Nephron (organoid): ENCODE measurements at regions not wholly inside any gene's neighbourhood (a gene's known extent, or its start where the extent isn't known, plus 50 kb on each side); places are given as distances from the start of the nearest gene placed in this dataset.

ENCODE experiments used
- H3K27ac Mint-ChIP-seq, 3 experiments: 2 replicates each; pipeline ENCODE4 v1.8.0; 2020; ENCODE audit warnings: mixed read lengths in 3 of 3, mild to moderate bottlenecking in 2 of 3, moderate library complexity in 1 of 3
- H3K27me3 Mint-ChIP-seq: 2 replicates; pipeline ENCODE4 v1.8.0; 2021; ENCODE audit warnings: low read depth, mild to moderate bottlenecking, moderate library complexity, mixed read lengths
- H3K36me3 Mint-ChIP-seq: 2 replicates; pipeline ENCODE4 v1.8.0; 2020; ENCODE audit warnings: low read depth, mixed read lengths
- H3K4me1 Mint-ChIP-seq: 2 replicates; pipeline ENCODE4 v1.8.0; 2020; ENCODE audit warnings: mixed read lengths
- H3K4me3 Mint-ChIP-seq, 3 experiments: 2 replicates each; pipeline ENCODE4 v1.8.0; 2020; ENCODE audit warnings: mild to moderate bottlenecking in 3 of 3, mixed read lengths in 3 of 3, moderate library complexity in 2 of 3
- H3K9me3 Mint-ChIP-seq: 2 replicates; pipeline ENCODE4 v1.8.0; 2020; ENCODE audit warnings: mixed read lengths
- CTCF ChIP-seq, 3 experiments: fragments of 200-600 bp; sonication (generic); IDR thresholded peaks; one replicate each; pipeline ENCODE4 v1.5.0; 2021; ENCODE audit warnings: antibody characterized with exemption in 3 of 3; ENCODE audit not compliant: unreplicated experiment in 3 of 3

GRCh38 chr6:115729036-115729435 lies 331.7 kb downstream of the FRK start:
- Mint-ChIP-seq H3K36me3 (no peaks in the 10 kb centered on the region), H3K4me3 (no peak overlapping the region), H3K9me3 (peaks cover 6% of the 10 kb centered on the region), H3K4me1 (no peaks in the 10 kb centered on the region), H3K27me3 (no peaks in the 10 kb centered on the region), H3K27ac (no peak overlapping the region)
- TF ChIP-seq CTCF (IDR thresholded peaks at IDR 0.05; ENCODE audit: unreplicated experiment in 3 of 3), result no peak

GRCh38 chr6:115728171-115728570 lies 332.5 kb downstream of the FRK start:
- Mint-ChIP-seq H3K27me3 (no peaks in the 10 kb centered on the region), H3K9me3 (peaks cover 8% of the 10 kb centered on the region), H3K4me3 (no peak overlapping the region), H3K4me1 (no peaks in the 10 kb centered on the region), H3K27ac (no peak overlapping the region), H3K36me3 (no peaks in the 10 kb centered on the region)
- no peak for TF ChIP-seq CTCF (IDR thresholded peaks at IDR 0.05; ENCODE audit: unreplicated experiment in 3 of 3)

- Mint-ChIP-seq H3K27ac (no peak overlapping the region), H3K9me3 (peaks cover 6% of the 10 kb centered on the region), H3K27me3 (no peaks in the 10 kb centered on the region), H3K36me3 (no peaks in the 10 kb centered on the region), H3K4me3 (no peak overlapping the region), H3K4me1 (no peaks in the 10 kb centered on the region)
- no peak for TF ChIP-seq CTCF (IDR thresholded peaks at IDR 0.05; ENCODE audit: unreplicated experiment in 3 of 3)
These were observed 339.1 kb downstream of the FRK start for GRCh38 chr6:115721564-115721963.

GRCh38 chr6:115720900-115721299 lies 339.8 kb downstream of the FRK start:
- no peak overlapping the region for H3K4me3 Mint-ChIP-seq

GRCh38 chr6:115717472-115717871 lies 343.2 kb downstream of the FRK start:
- no peak overlapping the region for H3K4me3 Mint-ChIP-seq
- no peak overlapping the region for H3K27ac Mint-ChIP-seq
- no peaks in the 10 kb centered on the region for H3K36me3 Mint-ChIP-seq
- no peaks in the 10 kb centered on the region for H3K9me3 Mint-ChIP-seq
- H3K4me1 Mint-ChIP-seq, result peaks cover 3% of the 10 kb centered on the region
- TF ChIP-seq CTCF (IDR thresholded peaks at IDR 0.05; ENCODE audit: unreplicated experiment in 3 of 3), result no peak
- H3K27me3 Mint-ChIP-seq, result no peaks in the 10 kb centered on the region

More at GRCh38 chr6:115720900-115721299, 339.8 kb downstream of the FRK start:
- Mint-ChIP-seq H3K36me3 (no peaks in the 10 kb centered on the region), H3K9me3 (peaks cover 4% of the 10 kb centered on the region), H3K27me3 (no peaks in the 10 kb centered on the region), H3K4me1 (no peaks in the 10 kb centered on the region), H3K27ac (no peak overlapping the region)
- no peak for TF ChIP-seq CTCF (IDR thresholded peaks at IDR 0.05; ENCODE audit: unreplicated experiment in 3 of 3)

- Mint-ChIP-seq H3K27me3 (no peaks in the 10 kb centered on the region), H3K4me3 (no peak overlapping the region), H3K4me1 (peaks cover 6% of the 10 kb centered on the region), H3K36me3 (no peaks in the 10 kb centered on the region), H3K27ac (no peak overlapping the region), H3K9me3 (no peaks in the 10 kb centered on the region)
- no peak for TF ChIP-seq CTCF (IDR thresholded peaks at IDR 0.05; ENCODE audit: unreplicated experiment in 3 of 3)
These were observed 343.6 kb downstream of the FRK start for GRCh38 chr6:115717062-115717461.
